Epithelial cell of esophagus (primary cell): ENCODE measurements at regions not wholly inside any gene's neighbourhood (a gene's known extent, or its start where the extent isn't known, plus 50 kb on each side); places are given as distances from the start of the nearest gene placed in this dataset.

Experiments used
- DNase-seq: peaks from one replicate; pipeline ENCODE4 v3.0.0; 2010; ENCODE audit warnings: low read depth
- H3K4me3 ChIP-seq: 2 replicates; pipeline ENCODE4 v1.5.1; 2011; ENCODE audit warnings: mild to moderate bottlenecking, low read length, control low read depth
- CTCF ChIP-seq: IDR thresholded peaks from 2 replicates; pipeline ENCODE4 v1.5.1; 2011; ENCODE audit warnings: low read depth, mild to moderate bottlenecking, low read length, control low read depth, inconsistent platforms; ENCODE audit not compliant: insufficient read depth; ENCODE audit errors: missing control alignments

GRCh38 chr5:23014825-23015224 lies 161.7 kb upstream of the CDH12 start:
- DNase-seq = no peak
- TF ChIP-seq CTCF = no peak
- no peak overlapping the region for H3K4me3 ChIP-seq

- no peak for DNase-seq
- H3K4me3 ChIP-seq = no peak overlapping the region
- TF ChIP-seq CTCF = no peak
Observed at GRCh38 chr5:23014266-23014665, 161.1 kb upstream of the CDH12 start.

GRCh38 chr5:23013395-23013998 lies 160.4 kb upstream of the CDH12 start:
- TF ChIP-seq CTCF = no peak
- H3K4me3 ChIP-seq = peak overlapping the region; percentile 31
- DNase-seq = no peak

GRCh38 chr5:23012842-23013241 lies 159.7 kb upstream of the CDH12 start:
- DNase-seq = no peak
- TF ChIP-seq CTCF = no peak
- peak overlapping the region; percentile 10 for H3K4me3 ChIP-seq

- TF ChIP-seq CTCF = no peak
- H3K4me3 ChIP-seq = no peak overlapping the region
- peak; percentile 39 for DNase-seq
Observed at GRCh38 chr5:23007762-23008161, 154.6 kb upstream of the CDH12 start.

- peak; percentile 69 for DNase-seq
- no peak overlapping the region for H3K4me3 ChIP-seq
Observed at GRCh38 chr5:23007236-23007635, 154.1 kb upstream of the CDH12 start.

More at GRCh38 chr5:23007236-23007635, 154.1 kb upstream of the CDH12 start:
- no peak for TF ChIP-seq CTCF
